ENCODE measurements at regions not wholly inside any gene's neighbourhood (a gene's known extent, or its start where the extent isn't known, plus 50 kb on each side); places are given as distances from the start of the nearest gene placed in this dataset.

- DNase-seq, result no peak
Observed at GRCh38 chr15:97114900-97115760, 784.6 kb downstream of the NR2F2 start.

- DNase-seq, result no peak
Observed at GRCh38 chr15:97115761-97116070, 785.2 kb downstream of the NR2F2 start.

- no peak for DNase-seq
Observed at GRCh38 chr15:97124790-97125189, 794.3 kb downstream of the NR2F2 start.

GRCh38 chr15:97126553-97127233, 796.2 kb downstream of the NR2F2 start:
- DNase-seq, result no peak

- DNase-seq, result no peak
Observed at GRCh38 chr15:97129674-97130073, 799.2 kb downstream of the NR2F2 start.

- no peak for DNase-seq
Observed at GRCh38 chr15:97140216-97140615, 809.7 kb downstream of the NR2F2 start.

GRCh38 chr15:97141360-97141759, 810.9 kb downstream of the NR2F2 start:
- DNase-seq, result no peak

GRCh38 chr15:97141871-97142270, 811.4 kb downstream of the NR2F2 start:
- no peak for DNase-seq

- no peak for DNase-seq
Observed at GRCh38 chr15:97143592-97144376, 813.3 kb downstream of the NR2F2 start.

GRCh38 chr15:97144377-97144711, 813.8 kb downstream of the NR2F2 start:
- no peak for DNase-seq

GRCh38 chr15:97146929-97147870, 813.3 kb upstream of the ARRDC4 start:
- DNase-seq, result no peak

- no peak for DNase-seq
Observed at GRCh38 chr15:97153356-97153965, 807.0 kb upstream of the ARRDC4 start.

GRCh38 chr15:97156739-97157265, 803.7 kb upstream of the ARRDC4 start:
- no peak for DNase-seq

- DNase-seq, result no peak
Observed at GRCh38 chr15:97162805-97163495, 797.6 kb upstream of the ARRDC4 start.

GRCh38 chr15:97165205-97165604, 795.3 kb upstream of the ARRDC4 start:
- no peak for DNase-seq

- no peak for DNase-seq
Observed at GRCh38 chr15:97168704-97169475, 791.6 kb upstream of the ARRDC4 start.

GRCh38 chr15:97171556-97171955, 788.9 kb upstream of the ARRDC4 start:
- no peak for DNase-seq

- no peak for DNase-seq
Observed at GRCh38 chr15:97174886-97175540, 785.5 kb upstream of the ARRDC4 start.

GRCh38 chr15:97177151-97177577, 783.3 kb upstream of the ARRDC4 start:
- DNase-seq, result no peak

GRCh38 chr15:97182581-97182980, 777.9 kb upstream of the ARRDC4 start:
- no peak for DNase-seq
